ENCODE measurements at regions not wholly inside any gene's neighbourhood (a gene's known extent, or its start where the extent isn't known, plus 50 kb on each side); places are given as distances from the start of the nearest gene placed in this dataset.

DNA sequence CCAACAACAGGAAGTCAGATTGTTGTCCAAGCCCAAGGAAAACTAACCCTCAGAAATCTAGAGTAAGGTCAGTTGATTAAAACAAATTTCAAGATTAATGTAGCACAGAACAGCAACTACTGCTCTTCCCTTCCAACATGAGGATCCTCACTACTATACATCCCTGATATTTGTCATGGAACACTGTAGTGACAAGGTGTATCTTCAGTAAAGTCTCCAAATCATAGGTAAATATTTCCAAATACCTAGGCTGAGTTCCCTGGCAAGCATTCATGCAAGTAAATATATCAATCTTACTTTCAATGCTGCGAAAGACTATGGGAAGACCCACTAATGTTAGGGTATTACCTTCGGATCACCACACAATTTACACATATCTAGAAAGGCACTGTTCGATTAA, 986.9 kb upstream of the ARRDC3 start:
- Histone ChIP-seq H3K4me3 (ENCODE audit: low read length in 2 of 2) (no peak overlapping the region), H3K27me3 (ENCODE audit: control insufficient read depth in 2 of 2, insufficient read depth in 1 of 2, low read length in 1 of 2) (no peaks in the 10 kb centered on the region), H3K9me3 (ENCODE audit: control insufficient read depth in 2 of 2, insufficient read depth in 1 of 2, low read length in 1 of 2) (peaks cover 0 to 4% of the 10 kb centered on the region in 2 donors), H3K36me3 (ENCODE audit: control insufficient read depth in 2 of 2, insufficient read depth in 2 of 2, low read length in 1 of 2) (no peaks in the 10 kb centered on the region), H3K4me1 (ENCODE audit: control insufficient read depth in 2 of 2, insufficient read depth in 2 of 2, low read length in 2 of 2) (no peaks in the 10 kb centered on the region), H3K27ac (ENCODE audit: low read depth in 1 of 2, low read length in 1 of 2) (no peak overlapping the region)
- DNase-seq (ENCODE audit: low read depth in 6 of 9, low spot score in 9 of 9), result no peak
- WGBS, result 95% methylated on average over 3 of the region's 3 CpGs

DNA sequence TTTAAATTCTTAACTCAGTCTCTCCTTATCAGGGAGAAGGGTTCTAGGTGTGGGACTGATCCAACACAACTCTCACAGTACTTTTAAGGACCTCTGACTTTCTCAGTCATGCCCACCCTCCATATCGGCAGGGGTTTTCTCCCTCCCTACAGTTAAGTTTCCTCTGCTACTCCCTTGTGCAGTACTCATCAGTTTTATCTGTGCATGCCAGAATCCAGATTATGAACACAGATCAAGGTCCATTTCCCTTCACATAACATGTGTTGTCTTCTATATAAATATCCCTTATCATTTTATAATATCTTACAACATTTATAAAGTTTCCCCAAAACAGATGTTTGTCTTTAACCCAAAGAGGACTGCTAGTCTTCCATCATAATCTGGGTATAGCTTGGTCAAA, 986.5 kb upstream of the ARRDC3 start:
- no peak overlapping the region for H3K4me3 ChIP-seq (ENCODE audit: low read length in 2 of 2)
- H3K9me3 ChIP-seq (ENCODE audit: control insufficient read depth in 2 of 2, insufficient read depth in 1 of 2, low read length in 1 of 2), result no peaks in the 10 kb centered on the region
- no peaks in the 10 kb centered on the region for H3K27me3 ChIP-seq (ENCODE audit: control insufficient read depth in 2 of 2, insufficient read depth in 1 of 2, low read length in 1 of 2)
- WGBS, result 96% methylated on average over 1 of the region's 1 CpG
- H3K27ac ChIP-seq (ENCODE audit: low read depth in 1 of 2, low read length in 1 of 2), result no peak overlapping the region
- H3K36me3 ChIP-seq (ENCODE audit: control insufficient read depth in 2 of 2, insufficient read depth in 2 of 2, low read length in 1 of 2), result no peaks in the 10 kb centered on the region
- DNase-seq (ENCODE audit: low read depth in 6 of 9, low spot score in 9 of 9), result no peak
- H3K4me1 ChIP-seq (ENCODE audit: control insufficient read depth in 2 of 2, insufficient read depth in 2 of 2, low read length in 2 of 2), result no peaks in the 10 kb centered on the region

DNA sequence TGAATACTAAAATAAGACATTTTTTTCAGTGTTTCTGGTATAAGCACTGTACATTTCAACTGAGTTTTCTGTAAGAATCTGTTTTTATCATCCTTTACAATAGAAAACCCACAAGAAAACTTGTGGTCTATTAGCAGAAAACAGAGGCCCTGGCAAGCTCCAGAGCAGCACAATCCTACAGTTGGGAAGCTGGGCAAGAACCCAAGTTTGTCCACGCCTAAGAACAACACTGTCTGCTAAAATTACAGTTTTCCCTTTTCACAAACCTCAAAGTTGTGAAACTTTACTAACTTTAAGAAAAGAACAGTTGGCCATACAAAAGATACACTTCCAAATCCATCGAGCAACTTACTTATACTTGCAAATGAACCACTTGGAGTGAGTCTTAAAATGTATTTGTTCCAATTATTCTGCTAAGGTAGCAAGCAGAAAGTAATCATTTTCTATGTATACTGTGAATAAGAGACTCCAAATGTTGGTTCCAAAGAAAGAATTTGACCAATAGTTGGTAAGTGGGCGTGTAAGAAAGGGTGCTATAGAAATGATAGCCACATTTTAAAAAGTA, 982.0 kb upstream of the ARRDC3 start:
- no peak for DNase-seq (ENCODE audit: low read depth in 6 of 9, low spot score in 9 of 9)
- no peaks in the 10 kb centered on the region for H3K4me1 ChIP-seq (ENCODE audit: control insufficient read depth in 2 of 2, insufficient read depth in 2 of 2, low read length in 2 of 2)
- H3K4me3 ChIP-seq (ENCODE audit: low read length in 2 of 2), result no peak overlapping the region
- no peaks in the 10 kb centered on the region for H3K27me3 ChIP-seq (ENCODE audit: control insufficient read depth in 2 of 2, insufficient read depth in 1 of 2, low read length in 1 of 2)
- H3K27ac ChIP-seq (ENCODE audit: low read depth in 1 of 2, low read length in 1 of 2), result no peak overlapping the region
- H3K9me3 ChIP-seq (ENCODE audit: control insufficient read depth in 2 of 2, insufficient read depth in 1 of 2, low read length in 1 of 2), result no peaks in the 10 kb centered on the region
- 84% methylated on average over 3 of the region's 3 CpGs for WGBS
- H3K36me3 ChIP-seq (ENCODE audit: control insufficient read depth in 2 of 2, insufficient read depth in 2 of 2, low read length in 1 of 2), result no peaks in the 10 kb centered on the region

DNA sequence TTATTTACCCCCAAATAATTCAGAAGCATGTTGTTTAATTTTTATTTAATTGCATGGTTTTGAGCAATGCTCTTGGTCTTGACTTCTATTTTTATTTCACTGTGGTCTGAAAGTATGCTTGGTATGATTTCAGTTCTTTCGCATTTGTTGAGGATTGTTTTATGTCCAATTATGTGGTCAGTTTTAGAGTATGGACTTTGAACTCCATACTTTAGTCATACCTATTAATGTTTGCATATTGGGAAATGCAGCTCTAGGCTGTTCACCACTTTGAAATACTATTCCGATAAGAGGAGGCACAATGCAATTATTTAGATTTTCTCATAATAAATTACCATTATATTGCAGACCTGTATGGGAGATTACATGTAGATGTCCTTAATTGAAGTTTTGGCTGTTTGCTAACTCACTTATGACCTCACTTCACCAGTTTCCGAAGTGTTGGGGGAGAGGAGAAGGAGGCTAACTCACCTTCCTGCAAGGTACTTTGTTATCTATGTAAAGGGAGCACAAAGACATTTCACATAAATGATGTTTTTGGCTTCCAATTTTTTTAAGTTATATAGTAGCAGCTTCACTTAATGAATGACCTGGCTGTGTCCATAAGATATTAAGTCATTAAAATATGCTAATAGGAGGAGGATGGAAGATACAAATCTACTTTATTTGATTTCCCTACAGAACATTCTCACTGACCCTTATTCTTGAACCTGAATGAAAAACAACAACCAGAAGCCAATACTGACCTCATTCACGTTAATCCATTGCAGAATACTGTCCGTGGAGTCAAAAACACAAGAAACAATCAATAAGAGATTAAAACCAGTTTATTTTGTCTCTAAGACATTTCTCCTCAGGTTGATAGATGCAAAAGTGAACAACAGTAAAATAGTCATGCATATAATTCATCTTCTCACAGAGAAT, 970.3 kb upstream of the ARRDC3 start:
- Histone ChIP-seq H3K4me1 (ENCODE audit: control insufficient read depth in 2 of 2, insufficient read depth in 2 of 2, low read length in 2 of 2) (no peaks in the 10 kb centered on the region), H3K9me3 (ENCODE audit: control insufficient read depth in 2 of 2, insufficient read depth in 1 of 2, low read length in 1 of 2) (peaks cover 0 to 6% of the 10 kb centered on the region in 2 donors), H3K27me3 (ENCODE audit: control insufficient read depth in 2 of 2, insufficient read depth in 1 of 2, low read length in 1 of 2) (no peaks in the 10 kb centered on the region), H3K27ac (ENCODE audit: low read depth in 1 of 2, low read length in 1 of 2) (no peak overlapping the region), H3K36me3 (ENCODE audit: control insufficient read depth in 2 of 2, insufficient read depth in 2 of 2, low read length in 1 of 2) (no peaks in the 10 kb centered on the region), H3K4me3 (ENCODE audit: low read length in 2 of 2) (no peak overlapping the region)
- WGBS, result 91% methylated on average over 5 of the region's 5 CpGs
- no peak for DNase-seq (ENCODE audit: low read depth in 6 of 9, low spot score in 9 of 9)

DNA sequence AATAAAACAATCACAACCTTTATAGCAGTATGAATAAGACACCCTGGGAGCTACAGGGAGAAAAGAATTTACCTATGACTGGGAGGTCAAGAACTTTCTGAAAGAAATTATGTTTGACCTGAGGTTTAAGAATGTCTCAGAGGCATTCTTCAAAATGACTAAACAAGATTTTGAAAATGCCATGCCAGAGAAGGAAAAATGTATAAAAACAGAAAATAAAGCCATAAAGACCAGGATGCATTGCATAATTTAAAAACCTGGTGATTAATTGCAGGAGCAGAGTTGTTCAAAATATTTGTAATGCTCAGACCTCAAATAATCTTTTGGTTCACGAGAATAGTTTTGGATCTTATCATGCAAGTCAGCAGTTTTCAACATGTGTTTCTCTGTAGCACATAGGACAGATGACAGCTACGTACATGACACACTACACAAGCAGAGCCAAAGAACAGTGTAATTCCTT, 954.7 kb upstream of the ARRDC3 start:
- no peak overlapping the region for H3K27ac ChIP-seq (ENCODE audit: low read depth in 1 of 2, low read length in 1 of 2)
- no peaks in the 10 kb centered on the region for H3K27me3 ChIP-seq (ENCODE audit: control insufficient read depth in 2 of 2, insufficient read depth in 1 of 2, low read length in 1 of 2)
- no peak overlapping the region for H3K4me3 ChIP-seq (ENCODE audit: low read length in 2 of 2)
- no peaks in the 10 kb centered on the region for H3K4me1 ChIP-seq (ENCODE audit: control insufficient read depth in 2 of 2, insufficient read depth in 2 of 2, low read length in 2 of 2)
- WGBS, result 66% methylated on average over 2 of the region's 2 CpGs
- no peaks in the 10 kb centered on the region for H3K9me3 ChIP-seq (ENCODE audit: control insufficient read depth in 2 of 2, insufficient read depth in 1 of 2, low read length in 1 of 2)
- H3K36me3 ChIP-seq (ENCODE audit: control insufficient read depth in 2 of 2, insufficient read depth in 2 of 2, low read length in 1 of 2), result no peaks in the 10 kb centered on the region
- DNase-seq (ENCODE audit: low read depth in 6 of 9, low spot score in 9 of 9), result no peak

DNA sequence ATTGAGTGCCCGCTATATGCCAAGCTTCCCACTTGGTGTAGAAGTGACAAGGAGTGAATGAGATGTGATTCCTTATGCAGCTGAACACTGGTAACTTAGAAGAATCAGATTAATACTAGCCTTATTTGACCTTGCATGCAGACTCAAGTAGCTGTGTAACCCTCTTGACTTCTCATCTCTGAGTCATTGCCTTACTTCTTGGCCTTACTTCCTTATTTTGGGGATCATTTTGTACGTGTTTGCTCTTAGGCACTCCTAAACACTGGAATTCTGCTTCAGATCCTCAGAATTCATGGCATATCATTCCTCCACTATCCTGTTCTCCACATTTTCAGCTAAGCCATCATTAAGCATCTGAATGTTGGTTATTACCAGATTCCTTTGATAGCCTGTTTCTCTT, 948.9 kb upstream of the ARRDC3 start:
- DNase-seq (ENCODE audit: low read depth in 6 of 9, low spot score in 9 of 9), result no peak
- Histone ChIP-seq H3K27ac (ENCODE audit: low read depth in 1 of 2, low read length in 1 of 2) (no peak overlapping the region), H3K4me3 (ENCODE audit: low read length in 2 of 2) (no peak overlapping the region), H3K36me3 (ENCODE audit: control insufficient read depth in 2 of 2, insufficient read depth in 2 of 2, low read length in 1 of 2) (no peaks in the 10 kb centered on the region), H3K27me3 (ENCODE audit: control insufficient read depth in 2 of 2, insufficient read depth in 1 of 2, low read length in 1 of 2) (no peaks in the 10 kb centered on the region), H3K9me3 (ENCODE audit: control insufficient read depth in 2 of 2, insufficient read depth in 1 of 2, low read length in 1 of 2) (no peaks in the 10 kb centered on the region), H3K4me1 (ENCODE audit: control insufficient read depth in 2 of 2, insufficient read depth in 2 of 2, low read length in 2 of 2) (no peaks in the 10 kb centered on the region)
- 61% methylated on average over 2 of the region's 2 CpGs for WGBS

DNA sequence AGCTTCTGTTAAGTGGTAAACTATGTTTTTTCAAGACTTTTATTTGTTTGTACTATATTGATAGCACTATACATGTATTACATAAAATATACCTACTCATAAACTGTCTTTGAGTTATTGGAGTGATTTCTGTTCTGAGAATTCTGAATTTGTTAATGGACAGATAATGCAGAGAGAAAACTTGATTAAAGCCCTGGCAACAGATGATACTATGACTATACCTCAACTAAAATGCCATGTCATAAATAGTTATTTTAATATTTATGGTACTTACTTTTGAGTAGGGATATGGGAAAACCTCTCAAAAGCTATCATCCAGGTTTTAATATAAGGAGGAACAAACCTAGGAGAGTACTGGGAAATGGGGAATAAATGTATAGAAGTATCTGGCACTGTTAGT, 947.2 kb upstream of the ARRDC3 start:
- Histone ChIP-seq H3K4me1 (ENCODE audit: control insufficient read depth in 2 of 2, insufficient read depth in 2 of 2, low read length in 2 of 2) (no peaks in the 10 kb centered on the region), H3K9me3 (ENCODE audit: control insufficient read depth in 2 of 2, insufficient read depth in 1 of 2, low read length in 1 of 2) (no peaks in the 10 kb centered on the region), H3K4me3 (ENCODE audit: low read length in 2 of 2) (no peak overlapping the region), H3K36me3 (ENCODE audit: control insufficient read depth in 2 of 2, insufficient read depth in 2 of 2, low read length in 1 of 2) (no peaks in the 10 kb centered on the region), H3K27me3 (ENCODE audit: control insufficient read depth in 2 of 2, insufficient read depth in 1 of 2, low read length in 1 of 2) (no peaks in the 10 kb centered on the region), H3K27ac (ENCODE audit: low read depth in 1 of 2, low read length in 1 of 2) (no peak overlapping the region)
- no peak for DNase-seq (ENCODE audit: low read depth in 6 of 9, low spot score in 9 of 9)

DNA sequence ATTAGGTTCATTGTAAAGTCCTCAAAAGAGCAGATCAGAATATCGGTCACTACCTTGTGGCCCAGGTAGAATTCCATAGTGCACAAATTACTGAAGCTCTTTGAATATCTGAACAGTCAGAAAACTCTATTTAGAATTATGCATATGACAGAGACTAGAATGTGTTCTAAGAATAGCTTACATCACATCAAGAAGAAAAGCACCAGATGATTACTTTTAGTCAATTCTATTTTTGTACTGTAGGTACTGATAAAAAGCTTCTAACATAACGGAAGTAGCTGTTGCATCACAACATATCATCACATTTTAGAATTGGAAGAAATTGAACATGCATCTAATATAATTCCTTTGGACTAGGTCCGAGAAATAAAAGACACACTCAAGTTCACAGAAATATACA, 946.6 kb upstream of the ARRDC3 start:
- Histone ChIP-seq H3K4me3 (ENCODE audit: low read length in 2 of 2) (no peak overlapping the region), H3K4me1 (ENCODE audit: control insufficient read depth in 2 of 2, insufficient read depth in 2 of 2, low read length in 2 of 2) (no peaks in the 10 kb centered on the region), H3K36me3 (ENCODE audit: control insufficient read depth in 2 of 2, insufficient read depth in 2 of 2, low read length in 1 of 2) (no peaks in the 10 kb centered on the region), H3K9me3 (ENCODE audit: control insufficient read depth in 2 of 2, insufficient read depth in 1 of 2, low read length in 1 of 2) (no peaks in the 10 kb centered on the region), H3K27ac (ENCODE audit: low read depth in 1 of 2, low read length in 1 of 2) (no peak overlapping the region), H3K27me3 (ENCODE audit: control insufficient read depth in 2 of 2, insufficient read depth in 1 of 2, low read length in 1 of 2) (no peaks in the 10 kb centered on the region)
- 94% methylated on average over 3 of the region's 3 CpGs for WGBS
- DNase-seq (ENCODE audit: low read depth in 6 of 9, low spot score in 9 of 9), result no peak

DNA sequence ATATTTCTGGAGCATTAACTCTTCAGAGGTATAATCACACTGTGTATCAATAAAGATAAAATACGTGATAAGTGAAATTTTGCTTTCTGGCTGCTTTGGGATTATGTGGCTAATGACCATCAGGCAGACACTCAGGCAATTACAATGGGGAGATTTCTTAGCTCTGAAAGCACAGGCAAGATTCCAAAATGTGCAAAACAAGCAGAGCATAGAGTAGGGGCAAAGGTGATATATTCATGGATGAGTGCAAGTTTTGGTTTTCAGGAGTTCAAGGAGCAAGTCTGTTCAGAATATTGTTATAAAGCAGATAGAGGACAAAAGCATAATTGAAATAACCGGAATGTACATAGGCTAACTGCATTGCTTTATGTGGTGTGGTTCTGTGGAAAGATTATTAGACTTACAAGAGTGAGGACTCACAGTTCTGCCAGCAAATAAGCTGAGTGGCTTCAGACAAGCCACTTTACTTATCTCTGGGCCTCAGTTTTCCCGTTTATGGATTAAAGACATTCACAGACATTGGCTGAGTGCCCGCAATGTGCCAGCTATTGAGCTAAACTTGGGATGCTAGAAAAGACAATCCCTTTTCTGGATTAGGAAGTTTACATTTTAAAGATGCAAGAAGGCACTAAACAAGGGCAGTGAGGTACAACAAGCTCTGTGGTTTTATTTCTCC, 945.6 kb upstream of the ARRDC3 start:
- H3K27me3 ChIP-seq (ENCODE audit: control insufficient read depth in 2 of 2, insufficient read depth in 1 of 2, low read length in 1 of 2), result no peaks in the 10 kb centered on the region
- H3K36me3 ChIP-seq (ENCODE audit: control insufficient read depth in 2 of 2, insufficient read depth in 2 of 2, low read length in 1 of 2), result no peaks in the 10 kb centered on the region
- H3K9me3 ChIP-seq (ENCODE audit: control insufficient read depth in 2 of 2, insufficient read depth in 1 of 2, low read length in 1 of 2), result no peaks in the 10 kb centered on the region
- H3K27ac ChIP-seq (ENCODE audit: low read depth in 1 of 2, low read length in 1 of 2), result no peak overlapping the region
- no peak overlapping the region for H3K4me3 ChIP-seq (ENCODE audit: low read length in 2 of 2)
- 91% methylated on average over 4 of the region's 4 CpGs for WGBS
- no peak for DNase-seq (ENCODE audit: low read depth in 6 of 9, low spot score in 9 of 9)
- H3K4me1 ChIP-seq (ENCODE audit: control insufficient read depth in 2 of 2, insufficient read depth in 2 of 2, low read length in 2 of 2), result no peaks in the 10 kb centered on the region
